Right atrium auricular region (tissue), 2 donors: ENCODE measurements at regions not wholly inside any gene's neighbourhood (a gene's known extent, or its start where the extent isn't known, plus 50 kb on each side); places are given as distances from the start of the nearest gene placed in this dataset.
"Not testable (repeated sequence)": the region's sequence is repeated elsewhere in the genome, so short reads cannot be mapped to it uniquely, and the experiment has no call there.

Experiments
- DNase-seq: peaks from one replicate; pipeline ENCODE4 v3.0.0-alpha.2; 2019; ENCODE audit warnings: low spot score
- H3K27ac ChIP-seq, 2 donors: fragments of 200-600 bp; sonication (generic); 1 replicate in 1 of 2; 2 replicates in 1 of 2; pipeline ENCODE4 v1.5.1; 2016 to 2019
- H3K27me3 ChIP-seq, 2 donors: fragments of 200-600 bp; sonication (generic); one replicate each; pipeline versions ENCODE4 v1.5.1 to v1.6.0; 2017 to 2019
- H3K36me3 ChIP-seq: fragments of 200-600 bp; sonication (generic); one replicate; pipeline ENCODE4 v1.5.1; 2016
- H3K4me1 ChIP-seq, 2 donors: fragments of 200-600 bp; sonication (generic); one replicate each; pipeline versions ENCODE4 v1.5.1 to v1.6.0; 2017 to 2019
- H3K4me3 ChIP-seq, 2 donors: fragments of 200-600 bp; sonication (generic); 1 replicate in 1 of 2; 2 replicates in 1 of 2; pipeline ENCODE4 v1.5.1; 2017 to 2019; ENCODE audit warnings: mild to moderate bottlenecking in 1 of 2, moderate library complexity in 1 of 2
- H3K9me3 ChIP-seq, 2 donors: fragments of 200-600 bp; sonication (generic); one replicate each; pipeline ENCODE4 v1.5.1; 2019
- TF ChIP-seq, protein P1 (sequence below), 2 donors: fragments of 200-600 bp; sonication (generic); IDR thresholded peaks; one replicate each; pipeline ENCODE4 v1.5.1; 2019; ENCODE audit warnings: antibody characterized with exemption in 2 of 2

GRCh38 chr5:176103083-176103482 lies 135.0 kb upstream of the THOC3 start:
- H3K27me3 ChIP-seq, H3K9me3 ChIP-seq, H3K36me3 ChIP-seq, H3K27ac ChIP-seq, H3K4me3 ChIP-seq, H3K4me1 ChIP-seq, DNase-seq: not testable (repeated sequence)

- not testable (repeated sequence) for H3K4me3 ChIP-seq, DNase-seq, H3K27ac ChIP-seq, H3K4me1 ChIP-seq, H3K36me3 ChIP-seq, H3K9me3 ChIP-seq, H3K27me3 ChIP-seq
Observed at GRCh38 chr5:176112888-176113287, 125.3 kb upstream of the SIMC1 start.

- not testable (repeated sequence) for H3K4me1 ChIP-seq, H3K27me3 ChIP-seq, H3K9me3 ChIP-seq, DNase-seq, H3K36me3 ChIP-seq, H3K4me3 ChIP-seq, H3K27ac ChIP-seq
Observed at GRCh38 chr5:176113673-176114335, 124.4 kb upstream of the SIMC1 start.

DNA sequence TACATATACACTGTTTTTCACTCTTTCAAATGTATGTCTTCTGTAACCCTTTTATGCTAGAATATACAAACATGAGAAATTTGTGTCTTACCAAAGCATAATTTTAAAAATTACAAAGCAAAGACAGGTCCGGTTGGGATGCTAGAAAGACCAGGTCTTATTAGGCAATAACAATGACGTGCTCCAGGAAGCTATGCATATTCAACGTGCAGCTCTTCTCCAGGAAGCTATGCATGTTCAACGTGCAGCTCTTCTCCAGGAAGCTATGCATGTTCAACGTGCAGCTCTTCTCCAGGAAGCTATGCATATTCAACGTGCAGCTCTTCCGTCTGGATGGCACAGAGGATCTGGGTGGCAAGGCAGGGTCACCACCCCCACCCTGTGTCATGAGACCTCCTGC lies 123.4 kb upstream of the SIMC1 start:
- H3K36me3 ChIP-seq, H3K27me3 ChIP-seq, DNase-seq, H3K27ac ChIP-seq, H3K9me3 ChIP-seq, H3K4me1 ChIP-seq, H3K4me3 ChIP-seq: not testable (repeated sequence)

GRCh38 chr5:176117699-176118238 lies 120.5 kb upstream of the SIMC1 start:
- not testable (repeated sequence) for DNase-seq, H3K27me3 ChIP-seq, H3K9me3 ChIP-seq, H3K36me3 ChIP-seq, H3K4me1 ChIP-seq, H3K27ac ChIP-seq, H3K4me3 ChIP-seq

DNA sequence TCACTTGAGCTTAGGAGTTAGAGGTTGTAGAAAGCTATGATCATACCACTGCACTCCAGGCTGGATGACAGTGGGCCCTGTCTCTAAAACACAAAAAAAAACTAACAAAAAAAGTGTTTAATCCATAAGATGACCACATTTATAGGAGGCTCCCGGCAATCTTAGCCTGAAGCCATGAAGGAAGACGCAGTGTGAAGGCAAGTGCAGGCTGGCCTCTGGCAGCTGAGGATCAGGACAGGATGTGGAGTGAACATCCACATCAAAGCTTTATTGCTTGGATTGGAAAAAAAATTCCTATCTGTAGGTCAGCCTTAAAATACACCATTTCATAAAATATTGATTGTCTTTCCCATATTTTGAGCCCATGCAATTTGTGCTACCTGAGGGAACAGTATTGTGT lies 115.9 kb upstream of the SIMC1 start:
- H3K4me1 ChIP-seq, H3K36me3 ChIP-seq, H3K27me3 ChIP-seq, DNase-seq, H3K9me3 ChIP-seq, H3K4me3 ChIP-seq, H3K27ac ChIP-seq: not testable (repeated sequence)

GRCh38 chr5:176124120-176124519 lies 114.1 kb upstream of the SIMC1 start:
- H3K27me3 ChIP-seq, H3K9me3 ChIP-seq, H3K27ac ChIP-seq, H3K36me3 ChIP-seq, DNase-seq, H3K4me1 ChIP-seq, H3K4me3 ChIP-seq: not testable (repeated sequence)

DNA sequence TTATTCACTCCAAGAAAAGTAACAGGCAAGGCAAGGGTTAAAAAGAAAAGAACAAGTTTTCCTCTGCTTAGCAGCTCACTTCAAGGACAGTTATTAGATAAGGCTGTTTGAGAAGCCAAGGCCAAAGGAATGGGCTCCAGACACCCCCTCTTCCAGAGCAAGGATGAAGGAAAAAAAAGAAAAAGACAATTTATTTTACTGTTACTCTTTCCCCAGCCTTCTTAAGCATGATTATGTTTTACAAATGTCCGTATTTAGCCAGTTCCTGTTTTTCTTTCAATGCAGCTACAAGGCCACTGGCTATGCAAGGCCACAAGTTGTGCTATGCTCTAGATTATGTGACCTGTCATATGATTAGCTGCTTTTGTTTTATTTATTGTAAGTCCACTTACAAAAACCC lies 106.5 kb upstream of the SIMC1 start:
- Histone ChIP-seq H3K4me3 (no peak overlapping the region), H3K4me1 (no peaks in the 10 kb centered on the region), H3K36me3 (no peaks in the 10 kb centered on the region), H3K27ac (no peak overlapping the region), H3K27me3 (peaks cover 4 to 10% of the 10 kb centered on the region in 2 donors), H3K9me3 (no peaks in the 10 kb centered on the region)
- no peak for DNase-seq
- TF ChIP-seq, protein P1, sequence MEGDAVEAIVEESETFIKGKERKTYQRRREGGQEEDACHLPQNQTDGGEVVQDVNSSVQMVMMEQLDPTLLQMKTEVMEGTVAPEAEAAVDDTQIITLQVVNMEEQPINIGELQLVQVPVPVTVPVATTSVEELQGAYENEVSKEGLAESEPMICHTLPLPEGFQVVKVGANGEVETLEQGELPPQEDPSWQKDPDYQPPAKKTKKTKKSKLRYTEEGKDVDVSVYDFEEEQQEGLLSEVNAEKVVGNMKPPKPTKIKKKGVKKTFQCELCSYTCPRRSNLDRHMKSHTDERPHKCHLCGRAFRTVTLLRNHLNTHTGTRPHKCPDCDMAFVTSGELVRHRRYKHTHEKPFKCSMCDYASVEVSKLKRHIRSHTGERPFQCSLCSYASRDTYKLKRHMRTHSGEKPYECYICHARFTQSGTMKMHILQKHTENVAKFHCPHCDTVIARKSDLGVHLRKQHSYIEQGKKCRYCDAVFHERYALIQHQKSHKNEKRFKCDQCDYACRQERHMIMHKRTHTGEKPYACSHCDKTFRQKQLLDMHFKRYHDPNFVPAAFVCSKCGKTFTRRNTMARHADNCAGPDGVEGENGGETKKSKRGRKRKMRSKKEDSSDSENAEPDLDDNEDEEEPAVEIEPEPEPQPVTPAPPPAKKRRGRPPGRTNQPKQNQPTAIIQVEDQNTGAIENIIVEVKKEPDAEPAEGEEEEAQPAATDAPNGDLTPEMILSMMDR (IDR thresholded peaks at IDR 0.05), result no peak

- peaks cover 4 to 10% of the 10 kb centered on the region in 2 donors for H3K27me3 ChIP-seq
- TF ChIP-seq, protein P1 (IDR thresholded peaks at IDR 0.05), result no peak
- DNase-seq, result no peak
Observed at GRCh38 chr5:176132471-176133288, 105.5 kb upstream of the SIMC1 start.

More at GRCh38 chr5:176132471-176133288, 105.5 kb upstream of the SIMC1 start:
- no peaks in the 10 kb centered on the region for H3K36me3 ChIP-seq
- no peaks in the 10 kb centered on the region for H3K9me3 ChIP-seq
- H3K27ac ChIP-seq, result no peak overlapping the region
- no peaks in the 10 kb centered on the region for H3K4me1 ChIP-seq
- H3K4me3 ChIP-seq, result peak overlapping the region in 1 of 2 donors; percentile 6
